ENCODE measurements at regions not wholly inside any gene's neighbourhood (a gene's known extent, or its start where the extent isn't known, plus 50 kb on each side); places are given as distances from the start of the nearest gene placed in this dataset.

DNA sequence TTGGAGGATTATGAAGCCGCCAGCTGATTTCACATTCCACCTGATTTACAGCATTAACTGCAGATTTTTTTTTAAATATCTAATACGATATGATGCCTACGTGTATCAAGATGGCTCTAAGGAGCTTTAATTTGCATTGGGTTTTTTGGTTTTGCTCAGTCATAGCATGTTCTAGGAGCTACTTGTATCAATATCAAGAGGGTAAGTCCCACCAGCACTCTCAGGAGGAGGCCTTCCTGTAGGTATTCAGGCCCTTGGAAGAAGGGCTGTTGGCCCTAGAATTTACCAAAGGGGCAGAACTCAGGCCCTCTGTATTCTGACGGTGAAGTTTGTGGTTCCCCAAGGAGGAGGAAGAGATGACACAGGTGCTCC, 97.2 kb upstream of the IPO5 start:
- H3K9me3 ChIP-seq (ENCODE audit: control insufficient read depth, insufficient read depth, low read length): peaks cover 2% of the 10 kb centered on the region
- 100% methylated on average over 2 of the region's 4 CpGs for WGBS (ENCODE audit: insufficient coverage)
- H3K36me3 ChIP-seq (ENCODE audit: control insufficient read depth, insufficient read depth, low read length): no peaks in the 10 kb centered on the region
- H3K4me1 ChIP-seq (ENCODE audit: control insufficient read depth, insufficient read depth, low read length): peaks cover 6% of the 10 kb centered on the region
- no peak overlapping the region for H3K27ac ChIP-seq (ENCODE audit: low read depth, low read length)
- H3K27me3 ChIP-seq (ENCODE audit: control insufficient read depth, insufficient read depth, low read length): no peaks in the 10 kb centered on the region
- DNase-seq (ENCODE audit: low read depth in 4 of 6, low spot score in 6 of 6): no peak
- H3K4me3 ChIP-seq (ENCODE audit: low read depth, low read length): no peak overlapping the region

DNA sequence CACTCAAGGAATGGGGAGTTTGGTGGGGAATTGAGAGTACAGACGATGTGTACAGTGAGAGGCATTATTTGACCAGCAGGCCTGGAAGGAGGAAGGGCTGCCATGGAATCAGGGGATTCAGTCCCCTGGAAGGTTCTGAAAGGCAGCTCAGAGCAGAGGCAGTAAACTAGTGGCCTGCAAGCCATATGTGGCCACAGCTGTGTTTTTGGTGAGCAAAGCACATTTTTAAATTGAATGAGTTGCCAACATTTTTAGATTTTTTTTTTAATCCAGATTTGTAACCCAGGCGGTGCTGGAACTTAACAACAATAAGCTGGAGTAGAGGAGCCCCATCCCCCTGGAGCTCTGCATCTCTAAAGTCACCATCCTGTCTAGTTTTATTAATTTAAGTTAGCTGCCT, 95.3 kb upstream of the IPO5 start:
- 67% methylated on average over 1 of the region's 2 CpGs for WGBS (ENCODE audit: insufficient coverage)
- no peaks in the 10 kb centered on the region for H3K27me3 ChIP-seq (ENCODE audit: control insufficient read depth, insufficient read depth, low read length)
- peaks cover 6% of the 10 kb centered on the region for H3K4me1 ChIP-seq (ENCODE audit: control insufficient read depth, insufficient read depth, low read length)
- H3K4me3 ChIP-seq (ENCODE audit: low read depth, low read length): no peak overlapping the region
- H3K9me3 ChIP-seq (ENCODE audit: control insufficient read depth, insufficient read depth, low read length): peaks cover 2% of the 10 kb centered on the region
- no peak for DNase-seq (ENCODE audit: low read depth in 4 of 6, low spot score in 6 of 6)
- H3K36me3 ChIP-seq (ENCODE audit: control insufficient read depth, insufficient read depth, low read length): no peaks in the 10 kb centered on the region
- H3K27ac ChIP-seq (ENCODE audit: low read depth, low read length): no peak overlapping the region

DNA sequence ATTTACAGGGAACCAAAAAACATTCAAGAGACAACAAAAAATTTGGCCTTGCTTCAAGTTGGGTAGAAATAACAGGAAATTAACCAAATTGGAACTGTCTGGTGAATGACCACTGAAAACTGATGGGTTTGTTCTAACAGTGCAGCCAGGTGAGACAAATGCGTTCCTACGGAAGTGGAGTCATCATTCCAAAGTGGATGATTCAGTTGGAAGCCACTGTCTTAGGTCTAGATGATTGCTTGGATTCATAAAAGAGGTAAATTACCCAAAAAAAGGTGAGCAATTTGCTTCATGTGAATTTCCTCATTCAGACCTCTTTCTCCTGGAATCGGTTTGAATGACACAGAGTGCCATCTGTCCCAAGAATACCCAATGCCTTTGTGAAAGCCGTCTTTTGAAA, 87.1 kb upstream of the IPO5 start:
- H3K4me1 ChIP-seq (ENCODE audit: control insufficient read depth, insufficient read depth, low read length): no peaks in the 10 kb centered on the region
- no peak overlapping the region for H3K4me3 ChIP-seq (ENCODE audit: low read depth, low read length)
- H3K9me3 ChIP-seq (ENCODE audit: control insufficient read depth, insufficient read depth, low read length): peaks cover 6% of the 10 kb centered on the region
- no peaks in the 10 kb centered on the region for H3K36me3 ChIP-seq (ENCODE audit: control insufficient read depth, insufficient read depth, low read length)
- H3K27ac ChIP-seq (ENCODE audit: low read depth, low read length): no peak overlapping the region
- DNase-seq (ENCODE audit: low read depth in 4 of 6, low spot score in 6 of 6): no peak
- WGBS (ENCODE audit: insufficient coverage): 88% methylated on average over 4 of the region's 4 CpGs
- no peaks in the 10 kb centered on the region for H3K27me3 ChIP-seq (ENCODE audit: control insufficient read depth, insufficient read depth, low read length)

DNA sequence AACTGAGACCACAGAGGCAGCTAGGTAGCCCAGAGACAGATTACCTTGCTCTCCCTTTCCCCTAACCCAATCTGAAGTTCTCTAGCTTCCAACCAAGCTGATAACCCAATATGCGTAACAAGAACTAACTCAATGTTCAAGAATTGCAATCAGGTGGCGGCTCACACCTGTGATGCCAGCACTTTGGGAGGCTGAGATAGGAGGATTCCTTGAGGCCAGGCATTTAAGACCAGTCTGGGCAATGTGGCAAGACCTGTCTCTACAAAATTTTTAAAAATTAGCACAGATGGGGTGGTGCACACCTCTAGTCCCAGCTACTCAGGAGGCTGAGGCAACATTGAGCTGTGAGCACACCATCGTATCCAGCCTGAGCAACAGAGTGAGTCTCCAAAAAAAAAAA, 86.7 kb upstream of the IPO5 start:
- WGBS (ENCODE audit: insufficient coverage): 67% methylated on average over 1 of the region's 3 CpGs
- H3K4me1 ChIP-seq (ENCODE audit: control insufficient read depth, insufficient read depth, low read length): no peaks in the 10 kb centered on the region
- peaks cover 6% of the 10 kb centered on the region for H3K9me3 ChIP-seq (ENCODE audit: control insufficient read depth, insufficient read depth, low read length)
- no peaks in the 10 kb centered on the region for H3K27me3 ChIP-seq (ENCODE audit: control insufficient read depth, insufficient read depth, low read length)
- no peak for DNase-seq (ENCODE audit: low read depth in 4 of 6, low spot score in 6 of 6)
- no peaks in the 10 kb centered on the region for H3K36me3 ChIP-seq (ENCODE audit: control insufficient read depth, insufficient read depth, low read length)
- H3K27ac ChIP-seq (ENCODE audit: low read depth, low read length): no peak overlapping the region
- no peak overlapping the region for H3K4me3 ChIP-seq (ENCODE audit: low read depth, low read length)

DNA sequence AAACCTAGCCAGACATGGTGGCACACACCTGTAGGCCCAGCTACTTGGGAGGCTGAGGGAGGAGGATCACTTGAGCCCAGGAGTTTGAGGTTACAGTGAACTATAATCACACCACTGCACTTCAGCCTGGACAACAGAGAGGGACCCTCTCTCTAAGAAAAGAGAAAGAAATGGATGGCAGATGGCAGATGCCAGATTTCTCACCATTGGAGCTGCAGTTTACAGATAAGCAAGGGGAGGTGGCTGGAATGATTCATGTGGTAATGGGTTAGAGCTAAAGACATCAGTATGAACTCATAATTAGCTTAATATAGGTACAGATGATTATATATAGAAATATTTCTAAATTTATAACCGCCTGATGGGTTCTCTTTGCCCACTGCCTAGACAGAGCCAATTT, 80.1 kb upstream of the IPO5 start:
- DNase-seq (ENCODE audit: low read depth in 4 of 6, low spot score in 6 of 6): no peak

DNA sequence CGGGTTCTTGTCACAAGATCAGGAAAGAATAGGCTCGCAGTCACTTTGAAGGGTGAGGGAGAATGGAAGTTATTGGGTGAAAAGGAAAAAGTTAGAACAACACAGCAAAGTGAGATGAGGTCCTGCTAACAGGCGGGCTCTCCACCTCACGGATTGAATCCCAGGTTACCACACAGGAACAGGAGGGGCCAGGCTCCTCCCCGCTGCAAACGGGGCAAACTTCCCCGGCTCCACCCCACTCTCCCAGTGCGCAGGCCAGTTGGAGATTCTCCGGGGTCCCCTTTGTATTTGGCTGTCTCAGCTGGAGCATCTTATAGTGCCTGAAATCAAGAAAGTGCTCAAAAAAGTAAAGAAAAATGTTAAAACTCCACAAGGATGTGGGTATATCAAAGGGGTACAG, 78.3 kb upstream of the IPO5 start:
- Histone ChIP-seq H3K27ac (ENCODE audit: low read depth, low read length) (no peak overlapping the region), H3K36me3 (ENCODE audit: control insufficient read depth, insufficient read depth, low read length) (no peaks in the 10 kb centered on the region), H3K4me1 (ENCODE audit: control insufficient read depth, insufficient read depth, low read length) (no peaks in the 10 kb centered on the region), H3K9me3 (ENCODE audit: control insufficient read depth, insufficient read depth, low read length) (no peaks in the 10 kb centered on the region), H3K27me3 (ENCODE audit: control insufficient read depth, insufficient read depth, low read length) (no peaks in the 10 kb centered on the region), H3K4me3 (ENCODE audit: low read depth, low read length) (no peak overlapping the region)
- no peak for DNase-seq (ENCODE audit: low read depth in 4 of 6, low spot score in 6 of 6)
- WGBS (ENCODE audit: insufficient coverage): 79% methylated on average over 5 of the region's 9 CpGs

More for the DNA sequence above, 80.1 kb upstream of the IPO5 start:
- no CpG with 5 or more reads among the region's 1 CpG for WGBS (ENCODE audit: insufficient coverage)
- H3K9me3 ChIP-seq (ENCODE audit: control insufficient read depth, insufficient read depth, low read length): no peaks in the 10 kb centered on the region
- no peaks in the 10 kb centered on the region for H3K27me3 ChIP-seq (ENCODE audit: control insufficient read depth, insufficient read depth, low read length)
- no peaks in the 10 kb centered on the region for H3K36me3 ChIP-seq (ENCODE audit: control insufficient read depth, insufficient read depth, low read length)
- H3K27ac ChIP-seq (ENCODE audit: low read depth, low read length): no peak overlapping the region
- no peaks in the 10 kb centered on the region for H3K4me1 ChIP-seq (ENCODE audit: control insufficient read depth, insufficient read depth, low read length)
- H3K4me3 ChIP-seq (ENCODE audit: low read depth, low read length): no peak overlapping the region

DNA sequence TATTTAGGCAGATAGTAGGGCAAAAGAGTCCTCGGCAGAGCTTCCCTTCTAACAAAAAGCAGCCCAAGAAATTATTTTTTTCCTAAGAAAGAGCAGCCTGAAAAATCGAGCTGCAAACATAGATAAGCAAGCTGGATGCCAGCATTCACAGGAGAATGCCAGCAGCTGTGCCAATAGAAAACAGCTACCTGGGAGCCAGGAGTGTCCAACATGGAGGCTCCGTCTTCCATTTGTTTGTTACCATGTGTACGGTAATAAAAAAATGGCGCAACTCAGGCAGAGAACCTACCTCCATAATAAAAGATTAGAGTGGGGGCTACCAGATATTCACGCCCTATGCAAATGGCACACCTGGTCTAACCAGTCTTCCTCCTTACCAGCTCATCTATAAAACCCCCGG, 77.6 kb upstream of the IPO5 start:
- 100% methylated on average over 2 of the region's 7 CpGs for WGBS (ENCODE audit: insufficient coverage)
- Histone ChIP-seq H3K9me3 (ENCODE audit: control insufficient read depth, insufficient read depth, low read length) (no peaks in the 10 kb centered on the region), H3K27me3 (ENCODE audit: control insufficient read depth, insufficient read depth, low read length) (no peaks in the 10 kb centered on the region), H3K36me3 (ENCODE audit: control insufficient read depth, insufficient read depth, low read length) (no peaks in the 10 kb centered on the region), H3K27ac (ENCODE audit: low read depth, low read length) (no peak overlapping the region), H3K4me1 (ENCODE audit: control insufficient read depth, insufficient read depth, low read length) (no peaks in the 10 kb centered on the region), H3K4me3 (ENCODE audit: low read depth, low read length) (no peak overlapping the region)
- DNase-seq (ENCODE audit: low read depth in 4 of 6, low spot score in 6 of 6): no peak

DNA sequence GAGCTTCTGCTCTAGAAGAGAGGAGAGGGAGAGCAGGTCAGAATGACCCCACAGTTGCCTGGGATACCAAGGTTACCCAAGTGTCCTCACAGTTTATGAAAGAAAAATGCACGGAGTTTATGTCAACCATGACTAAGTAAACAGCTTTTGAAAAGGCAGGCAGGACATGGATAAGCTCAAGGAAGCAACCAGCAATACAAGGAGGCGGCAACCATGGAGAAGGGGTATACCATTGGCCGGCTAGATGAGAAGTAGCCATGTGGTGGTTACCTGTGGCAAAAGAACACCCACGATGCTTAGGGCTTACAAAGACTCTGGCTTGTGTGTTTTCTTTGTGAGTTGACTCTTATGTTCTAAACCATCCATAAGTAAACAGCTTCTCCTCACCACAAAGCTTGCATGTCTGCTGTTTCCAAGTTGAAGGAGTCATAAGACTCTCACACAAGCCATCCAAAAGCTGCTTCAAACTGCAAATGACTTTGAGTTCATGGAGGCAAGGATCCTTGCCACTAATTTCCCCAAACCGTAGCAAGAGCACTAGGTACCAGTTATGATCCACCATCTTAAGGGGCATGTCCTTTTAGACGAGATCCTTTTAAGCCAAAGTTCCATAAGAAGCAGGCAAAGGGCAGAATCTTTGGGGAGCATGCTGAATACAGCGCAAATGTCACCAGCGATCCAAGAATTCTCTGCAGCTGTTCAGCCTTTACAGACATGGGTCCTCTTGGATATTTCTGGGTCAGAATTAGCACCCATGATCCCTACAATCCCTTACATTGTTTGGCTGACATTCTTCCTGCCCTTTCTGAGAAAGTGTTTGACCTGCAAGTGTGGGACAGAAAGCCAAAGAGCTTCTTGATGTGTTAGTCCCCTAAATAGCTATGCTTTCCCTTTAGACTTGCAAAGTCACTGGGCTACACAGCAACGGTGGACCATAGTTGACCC, 74.8 kb upstream of the IPO5 start:
- H3K27ac ChIP-seq (ENCODE audit: low read depth, low read length): no peak overlapping the region
- no peaks in the 10 kb centered on the region for H3K4me1 ChIP-seq (ENCODE audit: control insufficient read depth, insufficient read depth, low read length)
- no peak overlapping the region for H3K4me3 ChIP-seq (ENCODE audit: low read depth, low read length)
- WGBS (ENCODE audit: insufficient coverage): 83% methylated on average over 8 of the region's 9 CpGs
- H3K9me3 ChIP-seq (ENCODE audit: control insufficient read depth, insufficient read depth, low read length): no peaks in the 10 kb centered on the region
- H3K36me3 ChIP-seq (ENCODE audit: control insufficient read depth, insufficient read depth, low read length): no peaks in the 10 kb centered on the region
- no peaks in the 10 kb centered on the region for H3K27me3 ChIP-seq (ENCODE audit: control insufficient read depth, insufficient read depth, low read length)
- no peak for DNase-seq (ENCODE audit: low read depth in 4 of 6, low spot score in 6 of 6)

DNA sequence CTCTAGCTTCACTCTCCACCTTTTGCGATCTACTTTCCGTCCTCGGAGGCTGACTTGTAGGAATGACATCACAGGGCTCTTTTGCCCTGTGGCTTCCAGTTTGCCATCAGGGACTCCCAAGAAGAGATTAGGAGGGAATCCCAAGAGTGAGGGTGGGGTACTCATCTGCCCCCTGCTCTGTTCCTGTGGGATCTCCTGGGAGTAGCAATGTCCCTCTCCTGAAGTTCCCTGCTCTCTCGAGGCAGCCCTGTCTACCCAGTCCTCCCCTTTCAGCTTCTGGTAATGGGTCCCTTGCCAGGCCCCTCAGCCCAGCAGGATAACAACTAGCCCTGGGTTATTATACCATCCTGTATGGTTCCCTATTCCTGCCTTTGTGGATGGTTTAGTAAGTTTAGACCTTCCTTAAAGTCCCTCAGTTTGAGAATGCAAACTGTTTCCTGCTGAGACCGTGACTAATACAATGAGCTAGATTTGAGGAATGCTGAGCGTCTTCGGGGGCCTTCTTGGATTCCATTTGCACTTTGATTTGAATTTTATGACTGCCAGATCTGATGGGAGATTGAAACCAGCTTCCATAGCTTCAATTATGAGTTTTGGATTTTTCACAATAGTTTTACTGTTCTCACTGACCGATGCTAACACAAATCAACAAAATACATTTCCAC, 73.7 kb upstream of the IPO5 start:
- Histone ChIP-seq H3K36me3 (ENCODE audit: control insufficient read depth, insufficient read depth, low read length) (no peaks in the 10 kb centered on the region), H3K4me1 (ENCODE audit: control insufficient read depth, insufficient read depth, low read length) (no peaks in the 10 kb centered on the region), H3K27ac (ENCODE audit: low read depth, low read length) (peak overlapping the region; percentile 36), H3K27me3 (ENCODE audit: control insufficient read depth, insufficient read depth, low read length) (no peaks in the 10 kb centered on the region), H3K4me3 (ENCODE audit: low read depth, low read length) (no peak overlapping the region), H3K9me3 (ENCODE audit: control insufficient read depth, insufficient read depth, low read length) (no peaks in the 10 kb centered on the region)
- no peak for DNase-seq (ENCODE audit: low read depth in 4 of 6, low spot score in 6 of 6)
- 49% methylated on average over 4 of the region's 8 CpGs for WGBS (ENCODE audit: insufficient coverage)

DNA sequence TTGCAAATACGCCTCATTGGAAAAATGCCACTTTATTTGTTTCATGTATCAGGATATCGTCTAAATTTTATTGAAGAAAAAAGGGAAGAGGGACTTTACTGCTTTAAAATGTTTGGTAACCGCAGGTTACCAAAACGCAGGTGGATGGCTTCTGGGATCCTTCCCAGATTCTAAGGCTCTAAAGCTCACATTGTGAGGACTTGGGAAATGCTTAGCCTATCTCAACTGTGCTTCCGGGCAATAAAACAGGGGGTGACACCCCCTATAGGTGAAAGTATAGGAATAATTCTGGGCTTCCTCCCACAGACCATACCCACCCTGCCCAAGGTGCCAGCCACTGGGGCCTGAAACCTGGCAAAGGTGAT, 73.2 kb upstream of the IPO5 start:
- WGBS (ENCODE audit: insufficient coverage): no CpG with 5 or more reads among the region's 5 CpGs
- Histone ChIP-seq H3K27ac (ENCODE audit: low read depth, low read length) (peak overlapping the region; percentile 36), H3K4me1 (ENCODE audit: control insufficient read depth, insufficient read depth, low read length) (no peaks in the 10 kb centered on the region), H3K9me3 (ENCODE audit: control insufficient read depth, insufficient read depth, low read length) (no peaks in the 10 kb centered on the region), H3K27me3 (ENCODE audit: control insufficient read depth, insufficient read depth, low read length) (no peaks in the 10 kb centered on the region), H3K4me3 (ENCODE audit: low read depth, low read length) (no peak overlapping the region), H3K36me3 (ENCODE audit: control insufficient read depth, insufficient read depth, low read length) (no peaks in the 10 kb centered on the region)
- no peak for DNase-seq (ENCODE audit: low read depth in 4 of 6, low spot score in 6 of 6)

All from spinal cord (tissue), 9 donors.